Fibroblast of lung (primary cell): ENCODE measurements at regions not wholly inside any gene's neighbourhood (a gene's known extent, or its start where the extent isn't known, plus 50 kb on each side); places are given as distances from the start of the nearest gene placed in this dataset.
A peak's percentile ranks its signal among the peaks of the same experiment; 100 is the strongest.

Experiments
- DNase-seq, 2 donors: peaks; one replicate each; pipeline versions ENCODE4 v3.0.0 to v3.0.0-alpha.2; 2010; ENCODE audit warnings: low read depth in 2 of 2
- H2AFZ ChIP-seq: 2 replicates; pipeline ENCODE4 v1.5.1; 2012; ENCODE audit warnings: low read length, control low read depth, inconsistent platforms
- H3K27ac ChIP-seq: 2 replicates; pipeline ENCODE4 v1.5.1; 2011; ENCODE audit warnings: low read length, control low read depth; ENCODE audit not compliant: insufficient read depth
- H3K27me3 ChIP-seq: 2 replicates; pipeline ENCODE4 v1.5.1; 2011; ENCODE audit warnings: mild to moderate bottlenecking, low read length; ENCODE audit not compliant: control insufficient read depth, insufficient read depth
- H3K36me3 ChIP-seq: 2 replicates; pipeline ENCODE4 v1.5.1; 2011; ENCODE audit warnings: low read length; ENCODE audit not compliant: control insufficient read depth, insufficient read depth
- H3K4me1 ChIP-seq: 2 replicates; pipeline ENCODE4 v1.5.1; 2011; ENCODE audit warnings: low read length; ENCODE audit not compliant: control insufficient read depth, insufficient read depth; ENCODE audit errors: extremely low read depth
- H3K4me2 ChIP-seq: 2 replicates; pipeline ENCODE4 v1.5.1; 2011; ENCODE audit warnings: low read length, control low read depth; ENCODE audit not compliant: insufficient read depth; ENCODE audit errors: extremely low read depth
- H3K4me3 ChIP-seq, 4 experiments: fragments of 200-600 bp in 1 of 4; sonication (generic) in 1 of 4; replicated peaks in 1 of 4; 2 replicates each; pipeline ENCODE4 v1.5.1; 2011 to 2016; ENCODE audit warnings: low read length in 4 of 4, low read depth in 3 of 4, mild to moderate bottlenecking in 3 of 4, control low read depth in 2 of 4, inconsistent platforms in 1 of 4, mixed read lengths in 1 of 4; ENCODE audit not compliant: insufficient read depth in 1 of 4; ENCODE audit errors: control extremely low read depth in 1 of 4
- H3K79me2 ChIP-seq: 2 replicates; pipeline ENCODE4 v1.5.1; 2012; ENCODE audit warnings: mild to moderate bottlenecking, low read length, inconsistent platforms; ENCODE audit not compliant: control insufficient read depth, insufficient read depth
- H3K9ac ChIP-seq: 2 replicates; pipeline ENCODE4 v1.5.1; 2011; ENCODE audit warnings: mild to moderate bottlenecking, low read length, control low read depth; ENCODE audit not compliant: insufficient read depth
- H3K9me3 ChIP-seq: 2 replicates; pipeline ENCODE4 v1.5.1; 2012; ENCODE audit warnings: low read depth, low read length; ENCODE audit not compliant: control insufficient read depth, insufficient read depth
- H4K20me1 ChIP-seq: 2 replicates; pipeline ENCODE4 v1.5.1; 2011; ENCODE audit warnings: low read length; ENCODE audit not compliant: control insufficient read depth, insufficient read depth; ENCODE audit errors: extremely low read depth
- CTCF ChIP-seq, 2 donors: IDR thresholded peaks in 1 of 2; conservative IDR thresholded peaks in 1 of 2; 1 replicate in 1 of 2; 2 replicates in 1 of 2; pipeline ENCODE4 v1.5.1; 2011 to 2012; ENCODE audit warnings: low read length in 2 of 2, control low read depth in 1 of 2, inconsistent platforms in 1 of 2, low read depth in 1 of 2, mild to moderate bottlenecking in 1 of 2
- EZH2 ChIP-seq: IDR thresholded peaks from 2 replicates; pipeline ENCODE4 v1.5.1; 2012; ENCODE audit warnings: low read length, control low read depth, mild to moderate bottlenecking; ENCODE audit errors: missing control alignments

GRCh38 chr5:167783145-167783817 is 508.2 kb upstream of the WWC1 start:
- no peaks in the 10 kb centered on the region for H3K36me3 ChIP-seq
- H3K4me2 ChIP-seq: no peak overlapping the region
- H2AFZ ChIP-seq: no peak overlapping the region
- no peaks in the 10 kb centered on the region for H3K4me1 ChIP-seq
- TF ChIP-seq EZH2 (no peak), CTCF (conservative IDR thresholded peaks at IDR 0.05 in 1 of 2, IDR thresholded peaks at IDR 0.05 in 1 of 2; ENCODE audit: low read depth in 1 of 2, low read length in 2 of 2) (no peak)
- no peak overlapping the region for H3K4me3 ChIP-seq
- no peaks in the 10 kb centered on the region for H3K9me3 ChIP-seq
- peak in 1 of 2 donors; percentile 25 for DNase-seq
- no peaks in the 10 kb centered on the region for H4K20me1 ChIP-seq
- H3K27me3 ChIP-seq: no peaks in the 10 kb centered on the region
- H3K9ac ChIP-seq: no peak overlapping the region
- no peaks in the 10 kb centered on the region for H3K79me2 ChIP-seq
- no peak overlapping the region for H3K27ac ChIP-seq

- H3K4me3 ChIP-seq: no peak overlapping the region
- no peaks in the 10 kb centered on the region for H3K36me3 ChIP-seq
- H3K9me3 ChIP-seq: no peaks in the 10 kb centered on the region
- TF ChIP-seq EZH2: no peak
- TF ChIP-seq CTCF (conservative IDR thresholded peaks at IDR 0.05 in 1 of 2, IDR thresholded peaks at IDR 0.05 in 1 of 2; ENCODE audit: low read depth in 1 of 2, low read length in 2 of 2): no peak
- H3K27me3 ChIP-seq: no peaks in the 10 kb centered on the region
- H3K27ac ChIP-seq: no peak overlapping the region
- no peak overlapping the region for H3K9ac ChIP-seq
- no peak for DNase-seq
- H3K4me2 ChIP-seq: no peak overlapping the region
- no peaks in the 10 kb centered on the region for H4K20me1 ChIP-seq
- H3K4me1 ChIP-seq: no peaks in the 10 kb centered on the region
- H2AFZ ChIP-seq: no peak overlapping the region
- no peaks in the 10 kb centered on the region for H3K79me2 ChIP-seq
These were observed 506.3 kb upstream of the WWC1 start for GRCh38 chr5:167785106-167785505.

GRCh38 chr5:167785901-167786300 is 505.5 kb upstream of the WWC1 start:
- H3K36me3 ChIP-seq: no peaks in the 10 kb centered on the region
- H3K9me3 ChIP-seq: no peaks in the 10 kb centered on the region
- TF ChIP-seq CTCF (conservative IDR thresholded peaks at IDR 0.05 in 1 of 2, IDR thresholded peaks at IDR 0.05 in 1 of 2; ENCODE audit: low read depth in 1 of 2, low read length in 2 of 2) (no peak), EZH2 (no peak)
- H4K20me1 ChIP-seq: no peaks in the 10 kb centered on the region
- H3K27ac ChIP-seq: no peak overlapping the region
- H3K27me3 ChIP-seq: no peaks in the 10 kb centered on the region
- no peaks in the 10 kb centered on the region for H3K79me2 ChIP-seq
- H3K4me1 ChIP-seq: no peaks in the 10 kb centered on the region
- no peak overlapping the region for H3K9ac ChIP-seq
- no peak for DNase-seq
- H2AFZ ChIP-seq: no peak overlapping the region
- H3K4me2 ChIP-seq: no peak overlapping the region
- H3K4me3 ChIP-seq: no peak overlapping the region
